Testis (tissue), 2 donors: ENCODE measurements at regions not wholly inside any gene's neighbourhood (a gene's known extent, or its start where the extent isn't known, plus 50 kb on each side); places are given as distances from the start of the nearest gene placed in this dataset.

Experiments
- DNase-seq: peaks from one replicate; pipeline ENCODE4 v3.0.0-alpha.2; 2019
- H3K27ac ChIP-seq, 2 donors: fragments of 200-600 bp; sonication (generic); one replicate each; pipeline ENCODE4 v1.5.1; 2019
- H3K27me3 ChIP-seq: fragments of 200-600 bp; sonication (generic); one replicate; pipeline ENCODE4 v1.5.1; 2019
- H3K36me3 ChIP-seq: fragments of 200-600 bp; sonication (generic); one replicate; pipeline ENCODE4 v1.5.1; 2017; ENCODE audit warnings: low read depth; ENCODE audit errors: missing control alignments
- H3K4me1 ChIP-seq: fragments of 200-600 bp; sonication (generic); one replicate; pipeline ENCODE4 v1.5.1; 2019
- H3K4me3 ChIP-seq, 2 donors: fragments of 200-600 bp; sonication (generic); one replicate each; pipeline ENCODE4 v1.5.1; 2017 to 2019
- H3K9me3 ChIP-seq: fragments of 200-600 bp; sonication (generic); one replicate; pipeline ENCODE4 v1.5.1; 2017
- POLR2A ChIP-seq: fragments of 450-650 bp; IDR thresholded peaks from one replicate; pipeline ENCODE4 v1.6.1; 2017; ENCODE audit warnings: antibody characterized with exemption, mild to moderate bottlenecking, moderate library complexity
- WGBS, 2 donors: methylation state at CpG; one replicate each; pipeline ENCODE4 v1.1.5; 2018; 5-methylcytosine and 5-hydroxymethylcytosine counted together
- intact Hi-C: fragments of 100-400 bp; cut with DNase I; formaldehyde crosslinking; loops from one replicate; pipeline ENCODE4 v1.15.1; 2023; ENCODE audit warnings: low total_unique reads
- TF ChIP-seq, protein P1 (sequence below), 3 experiments: fragments of 450-650 bp in 2 of 3; fragments of 200-600 bp in 1 of 3; sonication (generic) in 1 of 3; IDR thresholded peaks; one replicate each; pipeline ENCODE4 v1.5.1; 2016 to 2019; ENCODE audit warnings: antibody characterized with exemption in 3 of 3, mild to moderate bottlenecking in 2 of 3, moderate library complexity in 1 of 3

DNA sequence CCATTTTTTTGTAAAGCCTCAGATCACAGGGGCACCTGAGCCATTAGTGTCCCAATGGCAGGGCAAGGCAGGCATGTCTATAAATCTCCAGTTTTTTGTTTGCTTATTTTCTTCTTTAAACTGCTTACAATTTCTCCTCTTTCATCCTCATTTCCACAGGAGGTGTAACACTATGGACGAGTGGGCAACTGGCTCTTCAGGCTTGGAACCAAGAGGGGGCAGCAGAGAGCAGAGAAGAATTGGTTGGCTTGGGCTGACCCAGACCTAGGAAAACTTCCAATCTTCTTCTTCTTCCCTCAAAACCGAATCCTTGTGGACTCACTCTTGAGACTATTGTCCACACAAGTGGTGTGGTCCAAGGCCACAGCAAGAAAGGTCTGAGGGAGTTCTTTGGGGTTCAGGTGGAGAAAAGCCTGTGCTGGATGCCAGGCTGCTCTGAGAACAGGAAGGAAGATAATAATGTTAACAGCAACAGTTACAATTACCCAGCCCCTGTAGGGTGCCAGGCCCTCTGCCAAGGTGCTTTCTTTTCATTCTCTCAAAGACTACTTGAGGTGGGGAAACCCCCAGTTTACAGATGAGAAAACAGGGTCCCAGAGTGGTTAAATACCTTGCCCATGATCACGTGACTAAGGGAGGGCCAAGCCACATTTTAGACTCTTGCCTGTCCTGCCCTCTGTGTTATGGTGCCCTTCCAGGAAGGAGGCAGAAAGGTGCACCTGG is 70.7 kb upstream of the E2F8 start:
- Histone ChIP-seq H3K4me3 (no peak overlapping the region), H3K4me1 (no peaks in the 10 kb centered on the region), H3K9me3 (no peaks in the 10 kb centered on the region), H3K36me3 (no peaks in the 10 kb centered on the region), H3K27ac (no peak overlapping the region), H3K27me3 (no peaks in the 10 kb centered on the region)
- TF ChIP-seq POLR2A, result no peak
- TF ChIP-seq, protein P1, sequence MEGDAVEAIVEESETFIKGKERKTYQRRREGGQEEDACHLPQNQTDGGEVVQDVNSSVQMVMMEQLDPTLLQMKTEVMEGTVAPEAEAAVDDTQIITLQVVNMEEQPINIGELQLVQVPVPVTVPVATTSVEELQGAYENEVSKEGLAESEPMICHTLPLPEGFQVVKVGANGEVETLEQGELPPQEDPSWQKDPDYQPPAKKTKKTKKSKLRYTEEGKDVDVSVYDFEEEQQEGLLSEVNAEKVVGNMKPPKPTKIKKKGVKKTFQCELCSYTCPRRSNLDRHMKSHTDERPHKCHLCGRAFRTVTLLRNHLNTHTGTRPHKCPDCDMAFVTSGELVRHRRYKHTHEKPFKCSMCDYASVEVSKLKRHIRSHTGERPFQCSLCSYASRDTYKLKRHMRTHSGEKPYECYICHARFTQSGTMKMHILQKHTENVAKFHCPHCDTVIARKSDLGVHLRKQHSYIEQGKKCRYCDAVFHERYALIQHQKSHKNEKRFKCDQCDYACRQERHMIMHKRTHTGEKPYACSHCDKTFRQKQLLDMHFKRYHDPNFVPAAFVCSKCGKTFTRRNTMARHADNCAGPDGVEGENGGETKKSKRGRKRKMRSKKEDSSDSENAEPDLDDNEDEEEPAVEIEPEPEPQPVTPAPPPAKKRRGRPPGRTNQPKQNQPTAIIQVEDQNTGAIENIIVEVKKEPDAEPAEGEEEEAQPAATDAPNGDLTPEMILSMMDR (IDR thresholded peaks at IDR 0.05), result peak; percentile 61 to 84 (median 75)
- 38 to 45% methylated on average over 3 of the region's 3 CpGs for WGBS, 2 donors
- intact Hi-C loops, result loop anchor here (10.0 kb wide), 1 partner anchor 243 kb away; no protein-coding TSS in a partner anchor
- DNase-seq, result peak; percentile 87

GRCh38 chr11:19307498-19307897 is 66.8 kb upstream of the E2F8 start:
- no peak for TF ChIP-seq POLR2A
- TF ChIP-seq, protein P1 (IDR thresholded peaks at IDR 0.05), result no peak
- Histone ChIP-seq H3K9me3 (no peaks in the 10 kb centered on the region), H3K4me3 (no peak overlapping the region), H3K36me3 (no peaks in the 10 kb centered on the region), H3K4me1 (no peaks in the 10 kb centered on the region), H3K27ac (no peak overlapping the region), H3K27me3 (no peaks in the 10 kb centered on the region)
- intact Hi-C loops, result no loop called here
- 51 to 70% methylated on average over 4 to 6 of the region's 6 CpGs for WGBS, 2 donors
- no peak for DNase-seq

GRCh38 chr11:19306179-19306944 is 65.6 kb upstream of the E2F8 start:
- H3K4me3 ChIP-seq, result no peak overlapping the region
- no peak overlapping the region for H3K27ac ChIP-seq
- no peaks in the 10 kb centered on the region for H3K9me3 ChIP-seq
- no peak for TF ChIP-seq POLR2A
- TF ChIP-seq, protein P1 (IDR thresholded peaks at IDR 0.05), result no peak
- H3K36me3 ChIP-seq, result no peaks in the 10 kb centered on the region
- intact Hi-C loops, result no loop called here
- H3K4me1 ChIP-seq, result no peaks in the 10 kb centered on the region
- 74 to 86% methylated on average over 9 of the region's 9 CpGs for WGBS, 2 donors
- no peak for DNase-seq
- H3K27me3 ChIP-seq, result no peaks in the 10 kb centered on the region

- H3K36me3 ChIP-seq, result no peaks in the 10 kb centered on the region
- intact Hi-C loops, result no loop called here
- H3K27ac ChIP-seq, result no peak overlapping the region
- H3K4me1 ChIP-seq, result no peaks in the 10 kb centered on the region
- no peaks in the 10 kb centered on the region for H3K9me3 ChIP-seq
- H3K4me3 ChIP-seq, result no peak overlapping the region
- TF ChIP-seq POLR2A, result no peak
- TF ChIP-seq, protein P1 (IDR thresholded peaks at IDR 0.05), result no peak
- WGBS, 2 donors, result 98 to 100% methylated on average over 1 of the region's 1 CpG
- no peak for DNase-seq
- no peaks in the 10 kb centered on the region for H3K27me3 ChIP-seq
Measured at GRCh38 chr11:19301361-19301760, 60.6 kb upstream of the E2F8 start.
